ENCODE measurements at regions not wholly inside any gene's neighbourhood (a gene's known extent, or its start where the extent isn't known, plus 50 kb on each side); places are given as distances from the start of the nearest gene placed in this dataset.
"Not testable (repeated sequence)": the region's sequence is repeated elsewhere in the genome, so short reads cannot be mapped to it uniquely, and the experiment has no call there.

DNA sequence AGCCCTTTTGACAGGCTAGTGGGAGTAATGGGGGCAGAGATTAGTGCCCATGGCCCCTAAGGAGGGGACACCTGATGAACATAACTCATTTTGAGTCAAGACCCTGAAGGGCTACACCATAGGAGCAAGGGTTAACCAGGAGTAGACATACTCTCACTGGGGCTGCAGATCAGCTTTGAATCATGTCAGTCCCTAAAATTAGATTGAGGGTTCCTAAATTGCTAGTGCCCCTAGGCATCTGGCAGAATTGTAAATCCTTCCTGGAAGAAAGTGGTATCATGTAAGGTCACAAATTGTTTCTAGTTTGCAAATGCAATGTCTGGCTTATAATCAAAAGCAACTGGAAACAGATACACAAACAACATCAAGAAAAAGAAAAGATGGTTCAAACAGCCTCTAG is 52.1 kb upstream of the LRRC37A2 start:
- H3K27ac ChIP-seq (ENCODE audit: poor library complexity, severe bottlenecking); H3K9me3 ChIP-seq (ENCODE audit: severe bottlenecking); DNase-seq (ENCODE audit: low spot score); H3K4me1 ChIP-seq (ENCODE audit: insufficient read depth, poor library complexity, severe bottlenecking); ATAC-seq (ENCODE audit: low read depth); H3K36me3 ChIP-seq (ENCODE audit: low read depth); H3K27me3 ChIP-seq (ENCODE audit: insufficient read depth, poor library complexity, severe bottlenecking); H3K4me3 ChIP-seq (ENCODE audit: severe bottlenecking): not testable (repeated sequence)

DNA sequence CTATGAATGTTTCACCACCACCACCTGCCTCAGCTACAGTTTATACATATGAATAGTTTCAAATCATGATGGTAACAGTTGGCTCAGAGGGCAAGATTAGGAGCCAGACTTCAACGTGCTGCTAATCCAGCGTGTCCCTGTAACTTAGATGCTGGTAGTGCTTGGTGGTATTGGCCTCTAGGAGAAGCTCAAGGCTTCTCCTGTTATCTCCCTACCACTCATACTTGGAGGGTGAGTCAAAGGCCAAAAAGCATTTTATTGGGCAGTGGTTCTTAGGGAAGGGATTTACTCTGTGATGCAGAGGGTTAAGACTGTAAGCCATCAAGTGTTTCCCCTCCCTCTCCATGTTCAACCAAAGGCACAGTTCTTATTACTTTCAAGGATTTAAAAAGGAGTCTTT is 57.2 kb upstream of the LRRC37A2 start:
- DNase-seq (ENCODE audit: low spot score), result not testable (repeated sequence)

DNA sequence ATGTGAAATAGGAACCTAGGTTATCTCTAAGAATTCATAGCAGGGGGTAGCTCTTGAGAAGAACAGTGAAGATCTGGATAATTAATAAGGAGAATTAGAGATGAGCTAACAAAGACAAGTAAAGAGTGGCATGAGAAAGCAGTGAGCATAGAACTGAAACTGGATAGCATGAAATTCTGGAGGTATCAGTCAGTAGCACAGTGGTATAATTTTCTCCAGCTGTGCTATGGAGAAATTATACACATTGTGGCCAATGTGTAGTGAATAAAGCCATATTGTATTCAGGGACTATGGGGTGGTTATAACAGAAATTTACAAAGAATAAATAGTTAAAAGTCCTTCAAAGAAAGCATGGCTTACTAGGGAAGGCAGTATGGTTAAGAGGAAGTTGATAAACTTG is 57.7 kb upstream of the LRRC37A2 start:
- ATAC-seq (ENCODE audit: low read depth); H3K27me3 ChIP-seq (ENCODE audit: insufficient read depth, poor library complexity, severe bottlenecking); H3K4me1 ChIP-seq (ENCODE audit: insufficient read depth, poor library complexity, severe bottlenecking): not testable (repeated sequence)

More for the DNA sequence above, 57.2 kb upstream of the LRRC37A2 start:
- H3K4me1 ChIP-seq (ENCODE audit: insufficient read depth, poor library complexity, severe bottlenecking); H3K9me3 ChIP-seq (ENCODE audit: severe bottlenecking); H3K27ac ChIP-seq (ENCODE audit: poor library complexity, severe bottlenecking); H3K36me3 ChIP-seq (ENCODE audit: low read depth); H3K4me3 ChIP-seq (ENCODE audit: severe bottlenecking); H3K27me3 ChIP-seq (ENCODE audit: insufficient read depth, poor library complexity, severe bottlenecking): not testable (repeated sequence)
- peak; percentile 25; the same call in 1 of the 3 replicates for ATAC-seq (ENCODE audit: low read depth)

DNA sequence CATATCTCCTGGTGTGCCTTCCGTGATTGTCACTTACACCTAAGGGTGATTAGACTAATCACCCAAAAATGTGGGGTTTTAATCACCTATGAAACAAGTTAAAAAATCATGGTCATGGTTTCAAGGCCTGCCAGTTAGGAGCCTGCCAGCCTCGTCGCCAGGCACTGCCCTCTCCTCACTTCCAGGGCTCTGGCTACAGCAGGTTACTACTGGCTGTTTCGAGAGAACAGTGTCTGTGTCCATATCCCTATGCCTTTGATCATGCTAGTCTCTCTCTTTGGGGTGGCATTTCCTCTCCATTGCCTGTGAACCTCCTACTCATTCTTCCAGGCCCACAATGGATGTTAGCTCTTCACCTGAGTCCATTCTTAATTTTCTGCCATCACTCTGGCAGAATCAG is 59.2 kb upstream of the LRRC37A2 start:
- H3K9me3 ChIP-seq (ENCODE audit: severe bottlenecking); DNase-seq (ENCODE audit: low spot score); H3K27ac ChIP-seq (ENCODE audit: poor library complexity, severe bottlenecking); H3K4me3 ChIP-seq (ENCODE audit: severe bottlenecking); ATAC-seq (ENCODE audit: low read depth); H3K27me3 ChIP-seq (ENCODE audit: insufficient read depth, poor library complexity, severe bottlenecking); H3K4me1 ChIP-seq (ENCODE audit: insufficient read depth, poor library complexity, severe bottlenecking); H3K36me3 ChIP-seq (ENCODE audit: low read depth): not testable (repeated sequence)

More for the DNA sequence above, 57.7 kb upstream of the LRRC37A2 start:
- not testable (repeated sequence) for H3K27ac ChIP-seq (ENCODE audit: poor library complexity, severe bottlenecking); H3K36me3 ChIP-seq (ENCODE audit: low read depth); H3K4me3 ChIP-seq (ENCODE audit: severe bottlenecking); H3K9me3 ChIP-seq (ENCODE audit: severe bottlenecking); DNase-seq (ENCODE audit: low spot score)

DNA sequence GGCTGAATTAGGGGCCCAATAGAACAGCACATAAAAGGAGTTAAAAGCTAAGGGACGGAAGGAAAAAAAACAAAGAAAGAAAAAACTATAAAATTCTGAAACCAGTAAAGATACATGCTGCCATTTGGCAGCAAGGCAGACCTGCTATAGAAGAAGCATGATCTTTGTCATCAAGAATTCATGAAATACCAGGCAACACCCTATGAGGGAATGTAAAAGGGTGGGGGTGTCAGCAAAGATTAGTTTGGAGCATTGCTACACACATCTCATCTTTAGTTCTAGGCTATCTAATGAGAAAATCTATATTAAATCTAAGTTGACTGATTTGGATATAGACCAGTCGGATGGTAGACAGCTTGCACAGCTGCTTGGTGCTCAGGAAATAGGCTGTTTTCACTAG is 66.4 kb upstream of the LRRC37A2 start:
- not testable (repeated sequence) for H3K27me3 ChIP-seq (ENCODE audit: insufficient read depth, poor library complexity, severe bottlenecking); H3K36me3 ChIP-seq (ENCODE audit: low read depth); H3K4me1 ChIP-seq (ENCODE audit: insufficient read depth, poor library complexity, severe bottlenecking); H3K9me3 ChIP-seq (ENCODE audit: severe bottlenecking); H3K4me3 ChIP-seq (ENCODE audit: severe bottlenecking); DNase-seq (ENCODE audit: low spot score); H3K27ac ChIP-seq (ENCODE audit: poor library complexity, severe bottlenecking)
- ATAC-seq (ENCODE audit: low read depth), result peak; percentile 71

DNA sequence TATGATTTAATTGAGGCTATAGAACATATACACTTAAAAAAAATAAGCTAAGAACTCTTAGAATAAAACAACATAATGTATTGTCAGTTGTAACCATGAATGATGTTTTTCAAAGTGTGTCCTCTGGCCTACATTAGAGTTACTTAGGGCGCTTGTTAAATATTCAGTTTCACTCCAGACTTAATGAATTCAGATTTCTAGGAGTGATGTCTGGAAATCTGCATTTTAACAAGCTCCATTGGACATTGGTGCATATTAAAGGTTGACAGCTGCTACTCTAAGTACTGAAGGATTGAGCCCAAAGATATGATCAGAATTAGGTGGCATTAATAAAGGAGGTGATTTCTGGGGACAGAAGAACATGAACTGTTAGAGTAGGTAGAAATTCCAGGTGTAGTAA is 66.9 kb upstream of the LRRC37A2 start:
- not testable (repeated sequence) for DNase-seq (ENCODE audit: low spot score); H3K4me3 ChIP-seq (ENCODE audit: severe bottlenecking); ATAC-seq (ENCODE audit: low read depth); H3K9me3 ChIP-seq (ENCODE audit: severe bottlenecking); H3K27ac ChIP-seq (ENCODE audit: poor library complexity, severe bottlenecking); H3K4me1 ChIP-seq (ENCODE audit: insufficient read depth, poor library complexity, severe bottlenecking); H3K27me3 ChIP-seq (ENCODE audit: insufficient read depth, poor library complexity, severe bottlenecking); H3K36me3 ChIP-seq (ENCODE audit: low read depth)

DNA sequence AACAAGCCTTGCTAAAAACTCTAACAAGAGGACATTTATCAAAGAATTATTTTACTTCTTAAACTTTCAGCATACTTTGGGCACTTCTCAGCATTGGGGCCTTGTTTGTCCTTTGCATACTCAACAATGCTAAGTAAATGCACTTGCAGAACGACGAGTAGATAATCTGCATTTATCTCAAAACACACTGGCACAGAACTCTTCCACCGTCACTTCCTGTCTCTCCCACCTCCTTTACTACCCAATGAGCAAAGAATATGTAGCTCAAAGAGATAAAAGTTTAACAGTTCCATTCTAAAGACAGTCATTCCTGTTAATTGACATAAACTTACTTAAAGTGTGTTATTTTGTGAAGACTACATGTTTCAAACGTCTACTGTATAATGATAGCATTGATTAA is 70.1 kb upstream of the LRRC37A2 start:
- not testable (repeated sequence) for H3K27ac ChIP-seq (ENCODE audit: poor library complexity, severe bottlenecking); H3K4me3 ChIP-seq (ENCODE audit: severe bottlenecking); H3K36me3 ChIP-seq (ENCODE audit: low read depth); H3K27me3 ChIP-seq (ENCODE audit: insufficient read depth, poor library complexity, severe bottlenecking); DNase-seq (ENCODE audit: low spot score); ATAC-seq (ENCODE audit: low read depth); H3K4me1 ChIP-seq (ENCODE audit: insufficient read depth, poor library complexity, severe bottlenecking); H3K9me3 ChIP-seq (ENCODE audit: severe bottlenecking)

DNA sequence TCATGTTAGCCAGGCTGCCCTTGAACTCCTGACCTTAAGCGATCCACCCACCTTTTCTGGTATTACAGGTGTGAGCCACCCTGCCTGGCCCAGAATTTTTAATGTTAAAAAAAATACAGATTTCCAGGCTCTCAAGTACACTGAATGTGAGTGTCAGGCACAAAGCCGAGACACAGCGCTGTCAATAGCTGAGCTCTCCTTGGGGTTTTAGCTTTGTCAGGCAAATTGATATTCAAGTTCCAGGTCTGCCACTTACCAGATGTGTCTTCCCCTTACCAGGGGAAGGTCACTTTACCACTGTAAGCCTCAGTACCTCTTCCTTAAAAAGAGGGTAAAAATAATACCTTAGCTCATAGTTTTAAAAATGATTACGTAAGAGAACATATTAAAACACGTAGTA is 71.6 kb upstream of the LRRC37A2 start:
- H3K36me3 ChIP-seq (ENCODE audit: low read depth); H3K27me3 ChIP-seq (ENCODE audit: insufficient read depth, poor library complexity, severe bottlenecking); ATAC-seq (ENCODE audit: low read depth); H3K27ac ChIP-seq (ENCODE audit: poor library complexity, severe bottlenecking); H3K4me1 ChIP-seq (ENCODE audit: insufficient read depth, poor library complexity, severe bottlenecking); DNase-seq (ENCODE audit: low spot score); H3K4me3 ChIP-seq (ENCODE audit: severe bottlenecking); H3K9me3 ChIP-seq (ENCODE audit: severe bottlenecking): not testable (repeated sequence)

DNA sequence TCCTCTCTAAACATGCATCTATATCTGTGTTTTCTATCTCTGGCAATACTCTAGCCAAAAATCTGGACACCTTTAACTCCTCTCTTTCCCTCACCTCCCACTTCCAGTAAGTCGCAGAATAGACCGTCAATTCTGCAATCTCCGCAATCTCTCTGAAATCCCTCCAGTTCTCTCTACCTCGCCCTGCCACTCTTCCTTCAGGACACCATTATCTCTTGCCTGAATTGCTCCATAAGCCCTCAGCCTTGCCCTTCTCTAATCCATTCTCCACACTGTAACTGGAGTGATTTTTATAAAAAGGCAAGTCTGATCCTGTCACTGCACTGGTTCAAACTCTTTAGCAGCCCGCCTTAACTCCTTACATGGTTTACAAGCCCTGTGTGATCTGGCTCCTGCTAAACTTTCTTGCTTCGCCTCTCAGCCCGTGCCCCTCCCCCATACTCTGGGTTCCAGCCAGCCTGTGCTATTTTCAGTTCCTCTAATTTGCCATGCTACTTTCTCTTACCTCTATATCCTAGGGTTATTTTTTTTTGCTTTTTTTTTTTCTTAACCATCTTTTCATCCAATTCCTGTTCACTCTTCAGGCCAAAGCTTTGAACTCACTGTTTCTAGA is 73.0 kb upstream of the ARL17B start:
- H3K27me3 ChIP-seq (ENCODE audit: insufficient read depth, poor library complexity, severe bottlenecking); H3K27ac ChIP-seq (ENCODE audit: poor library complexity, severe bottlenecking); H3K4me1 ChIP-seq (ENCODE audit: insufficient read depth, poor library complexity, severe bottlenecking); DNase-seq (ENCODE audit: low spot score); H3K9me3 ChIP-seq (ENCODE audit: severe bottlenecking); H3K36me3 ChIP-seq (ENCODE audit: low read depth); H3K4me3 ChIP-seq (ENCODE audit: severe bottlenecking): not testable (repeated sequence)
- ATAC-seq (ENCODE audit: low read depth), result peak; percentile 46; the same call in 2 of the 3 replicates

DNA sequence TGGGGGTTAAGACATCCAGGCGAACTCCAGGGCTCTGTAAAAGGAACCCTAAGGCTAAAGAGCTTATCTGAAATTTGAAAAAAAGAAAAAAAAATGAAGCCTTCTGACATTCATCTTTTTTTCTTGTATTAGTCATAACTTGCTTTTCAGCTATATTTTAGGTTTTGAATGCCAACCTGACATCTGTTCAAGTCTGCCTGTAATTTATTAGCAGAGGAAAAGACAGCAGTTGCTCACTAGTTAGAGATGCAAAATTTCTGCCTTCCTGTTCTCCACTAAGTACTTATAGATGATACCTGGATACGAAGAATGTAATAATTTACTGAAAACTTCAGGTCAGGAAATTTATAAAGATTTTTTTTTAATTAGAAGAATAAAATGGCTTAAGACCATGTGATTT is 68.7 kb upstream of the ARL17B start:
- not testable (repeated sequence) for H3K4me1 ChIP-seq (ENCODE audit: insufficient read depth, poor library complexity, severe bottlenecking); ATAC-seq (ENCODE audit: low read depth); H3K27ac ChIP-seq (ENCODE audit: poor library complexity, severe bottlenecking); H3K4me3 ChIP-seq (ENCODE audit: severe bottlenecking); H3K27me3 ChIP-seq (ENCODE audit: insufficient read depth, poor library complexity, severe bottlenecking); H3K36me3 ChIP-seq (ENCODE audit: low read depth); H3K9me3 ChIP-seq (ENCODE audit: severe bottlenecking); DNase-seq (ENCODE audit: low spot score)

DNA sequence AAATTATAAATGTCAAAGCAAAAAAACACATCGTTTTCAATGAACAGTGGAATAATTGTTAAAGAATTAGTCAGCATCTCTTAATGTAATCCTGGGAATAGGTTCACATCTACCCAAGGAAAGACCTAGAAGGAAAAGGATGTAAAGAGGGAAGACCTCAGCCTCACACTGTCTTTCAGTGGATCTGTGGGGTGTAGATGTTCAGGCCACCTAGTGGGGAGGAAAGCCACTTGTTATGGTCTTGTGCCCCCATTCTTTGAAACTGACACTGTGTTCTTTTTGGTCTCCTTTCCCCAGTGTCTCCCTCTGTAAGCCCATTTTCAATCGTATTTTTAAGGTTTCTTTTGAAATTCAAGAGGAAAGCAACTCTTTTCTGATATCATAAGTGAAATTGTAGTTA is 68.1 kb upstream of the ARL17B start:
- DNase-seq (ENCODE audit: low spot score); H3K4me3 ChIP-seq (ENCODE audit: severe bottlenecking); H3K27ac ChIP-seq (ENCODE audit: poor library complexity, severe bottlenecking); H3K27me3 ChIP-seq (ENCODE audit: insufficient read depth, poor library complexity, severe bottlenecking); H3K4me1 ChIP-seq (ENCODE audit: insufficient read depth, poor library complexity, severe bottlenecking); H3K36me3 ChIP-seq (ENCODE audit: low read depth); H3K9me3 ChIP-seq (ENCODE audit: severe bottlenecking); ATAC-seq (ENCODE audit: low read depth): not testable (repeated sequence)

DNA sequence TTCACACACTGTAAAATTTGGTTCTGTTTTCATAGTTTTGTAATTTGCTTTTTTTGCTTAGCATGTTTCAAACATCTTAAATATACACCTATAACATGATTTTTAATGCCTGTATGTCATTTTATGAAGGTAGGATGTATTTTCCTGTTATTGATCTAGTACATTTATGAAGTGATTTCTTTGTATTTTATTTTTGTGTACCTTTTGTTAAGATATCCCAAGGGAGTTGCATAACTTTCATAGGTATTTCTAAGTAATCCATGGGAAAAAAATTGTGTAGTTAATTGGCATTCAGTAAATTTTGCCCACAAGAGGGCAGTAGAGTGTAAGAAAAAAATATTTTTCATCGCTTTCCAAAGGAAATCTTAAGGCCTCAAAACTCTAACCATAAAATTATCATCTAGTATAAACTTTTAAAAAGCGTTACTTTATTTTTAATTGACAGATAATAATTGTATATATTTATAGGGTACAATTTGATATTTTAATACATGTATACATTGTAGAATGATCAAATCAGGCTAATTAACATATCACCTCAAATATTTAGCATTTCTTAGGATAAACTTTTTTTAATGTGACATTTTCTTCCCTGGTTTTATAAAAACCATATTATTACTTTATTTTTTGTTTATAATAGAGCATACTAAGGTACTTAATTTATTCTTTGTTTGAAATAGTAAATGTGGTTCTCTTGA is 62.8 kb upstream of the ARL17B start:
- not testable (repeated sequence) for H3K4me3 ChIP-seq (ENCODE audit: severe bottlenecking); H3K27ac ChIP-seq (ENCODE audit: poor library complexity, severe bottlenecking); H3K27me3 ChIP-seq (ENCODE audit: insufficient read depth, poor library complexity, severe bottlenecking); DNase-seq (ENCODE audit: low spot score); ATAC-seq (ENCODE audit: low read depth); H3K9me3 ChIP-seq (ENCODE audit: severe bottlenecking); H3K36me3 ChIP-seq (ENCODE audit: low read depth); H3K4me1 ChIP-seq (ENCODE audit: insufficient read depth, poor library complexity, severe bottlenecking)

Data from RWPE2 (cell line).